GM19397 (cell line): ENCODE measurements at regions not wholly inside any gene's neighbourhood (a gene's known extent, or its start where the extent isn't known, plus 50 kb on each side); places are given as distances from the start of the nearest gene placed in this dataset.
"Not testable (repeated sequence)": the region's sequence is repeated elsewhere in the genome, so short reads cannot be mapped to it uniquely, and the experiment has no call there.

Experiments
- ATAC-seq: cut with Tn5 transposase; IDR thresholded peaks from one replicate; pipeline ENCODE4 v1.9.1; 2021; ENCODE audit warnings: mild to moderate bottlenecking, moderate library complexity; ENCODE audit not compliant: unreplicated experiment

GRCh38 chr4:125789023-125789422, 474.3 kb downstream of the FAT4 start:
- ATAC-seq = no peak

GRCh38 chr4:125791896-125792295, 477.1 kb downstream of the FAT4 start:
- no peak for ATAC-seq

- no peak for ATAC-seq
Observed at GRCh38 chr4:125794989-125795388, 480.2 kb downstream of the FAT4 start.

- ATAC-seq = no peak
Observed at GRCh38 chr4:125796138-125796537, 481.4 kb downstream of the FAT4 start.

- not testable (repeated sequence) for ATAC-seq
Observed at GRCh38 chr4:125797621-125798020, 482.9 kb downstream of the FAT4 start.

GRCh38 chr4:125801373-125801772, 486.6 kb downstream of the FAT4 start:
- ATAC-seq = no peak

- no peak for ATAC-seq
Observed at GRCh38 chr4:125801924-125802323, 487.2 kb downstream of the FAT4 start.

- no peak for ATAC-seq
Observed at GRCh38 chr4:125808022-125808421, 493.3 kb downstream of the FAT4 start.

GRCh38 chr4:125808570-125808969, 493.8 kb downstream of the FAT4 start:
- no peak for ATAC-seq

GRCh38 chr4:125811892-125812291, 497.1 kb downstream of the FAT4 start:
- no peak for ATAC-seq

- no peak for ATAC-seq
Observed at GRCh38 chr4:125826801-125827695, 512.3 kb downstream of the FAT4 start.

- ATAC-seq = no peak
Observed at GRCh38 chr4:125827696-125828052, 512.9 kb downstream of the FAT4 start.

GRCh38 chr4:125828346-125828745, 513.6 kb downstream of the FAT4 start:
- no peak for ATAC-seq

- no peak for ATAC-seq
Observed at GRCh38 chr4:125832161-125832560, 517.4 kb downstream of the FAT4 start.

- no peak for ATAC-seq
Observed at GRCh38 chr4:125836597-125837195, 521.9 kb downstream of the FAT4 start.

GRCh38 chr4:125837493-125838201, 522.9 kb downstream of the FAT4 start:
- ATAC-seq = no peak

GRCh38 chr4:125838202-125838601, 523.4 kb downstream of the FAT4 start:
- ATAC-seq = no peak

- ATAC-seq = no peak
Observed at GRCh38 chr4:125838924-125839323, 524.2 kb downstream of the FAT4 start.

- no peak for ATAC-seq
Observed at GRCh38 chr4:125843947-125844346, 529.2 kb downstream of the FAT4 start.

- no peak for ATAC-seq
Observed at GRCh38 chr4:125847518-125847917, 532.8 kb downstream of the FAT4 start.

- no peak for ATAC-seq
Observed at GRCh38 chr4:125849869-125850268, 535.1 kb downstream of the FAT4 start.
